NCI-H1417 (cell line): ENCODE measurements at regions not wholly inside any gene's neighbourhood (a gene's known extent, or its start where the extent isn't known, plus 50 kb on each side); places are given as distances from the start of the nearest gene placed in this dataset.

ENCODE experiments used
- DNase-seq, 3 experiments: peaks; one replicate each; lab custom pipeline; 2025; lab: John Stamatoyannopoulos, UW

DNA sequence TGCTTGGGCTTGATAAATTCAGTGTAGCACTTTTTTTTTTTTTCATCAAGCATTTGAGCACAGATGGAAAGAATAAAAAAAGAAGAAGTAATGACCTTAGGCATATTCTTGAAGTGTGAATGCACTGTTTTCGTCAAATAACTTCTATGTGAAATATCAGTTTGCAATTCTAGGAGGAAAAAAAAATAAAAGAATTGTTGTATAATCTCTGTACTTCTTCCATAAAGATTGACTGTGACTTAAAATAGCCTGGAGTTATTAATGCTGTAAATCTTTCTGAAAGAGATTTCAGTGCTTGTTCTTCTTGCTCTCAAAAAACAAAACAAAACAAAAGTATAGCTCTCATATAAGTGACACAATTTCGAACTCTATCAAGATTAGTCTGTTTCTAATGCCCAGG lies 536.9 kb upstream of the ZNF608 start:
- no peak for DNase-seq

- DNase-seq: peak in 1 of 3 experiments; percentile 22
Measured at GRCh38 chr5:125286271-125286670, 539.8 kb upstream of the ZNF608 start.

DNA sequence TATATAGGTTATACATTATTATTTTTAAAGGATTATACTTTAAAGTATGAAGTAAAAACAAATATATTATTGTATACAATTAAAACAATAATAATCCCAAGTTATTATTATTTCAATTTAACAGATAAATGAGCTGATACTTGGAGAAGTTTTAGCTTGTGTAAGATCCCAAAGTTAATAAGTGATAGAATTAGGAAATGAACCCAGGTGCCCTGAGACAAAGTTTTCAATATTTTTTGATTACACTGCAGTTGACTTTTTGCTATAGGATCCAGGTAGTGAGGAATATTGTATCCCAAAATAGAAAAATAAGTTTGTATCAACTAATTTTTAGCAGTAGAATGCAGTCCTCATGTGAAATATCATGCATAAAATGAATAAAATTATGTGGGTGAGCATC lies 543.2 kb upstream of the ZNF608 start:
- DNase-seq: no peak

GRCh38 chr5:125290935-125291334 lies 544.5 kb upstream of the ZNF608 start:
- DNase-seq: no peak

DNA sequence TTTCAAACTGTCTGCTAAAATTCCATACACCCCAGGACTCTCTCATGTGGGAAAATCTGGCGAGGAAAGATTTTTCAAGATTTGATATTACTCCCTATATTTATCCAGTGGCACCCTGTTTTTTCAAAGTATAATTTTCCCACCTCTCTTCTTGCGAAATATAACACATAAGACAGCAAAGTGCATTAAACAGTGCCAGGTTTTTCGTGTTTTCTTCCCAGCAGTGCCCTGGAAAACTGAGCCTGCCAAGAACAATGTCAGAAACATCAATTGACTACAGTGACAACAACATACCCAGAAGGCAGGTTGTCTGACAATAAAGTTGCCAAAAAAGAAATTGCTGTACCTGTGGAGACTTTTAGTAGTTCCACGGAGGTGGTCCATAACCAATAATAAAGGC lies 545.0 kb upstream of the ZNF608 start:
- no peak for DNase-seq

DNA sequence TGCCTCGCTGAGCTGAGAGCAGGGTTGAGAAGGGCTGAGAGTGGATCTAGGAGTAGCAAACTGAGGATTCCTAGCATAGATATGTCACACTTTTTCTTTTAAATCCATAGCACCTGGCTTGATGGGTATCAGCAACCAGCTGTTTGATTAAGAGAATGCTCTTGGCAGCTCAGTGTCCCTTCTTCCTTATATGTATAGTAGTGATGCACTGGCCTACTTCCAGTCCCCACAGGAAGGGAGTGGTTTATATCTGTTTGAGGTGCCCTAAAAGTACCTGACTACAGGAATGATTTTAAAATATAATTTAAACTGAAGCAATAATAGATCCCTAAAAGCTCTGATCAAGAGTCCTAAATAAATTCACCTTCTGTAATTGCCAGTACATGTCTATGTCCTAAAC lies 546.8 kb upstream of the ZNF608 start:
- DNase-seq: no peak

GRCh38 chr5:125293726-125294125 lies 547.3 kb upstream of the ZNF608 start:
- no peak for DNase-seq

GRCh38 chr5:125294844-125295243 lies 548.4 kb upstream of the ZNF608 start:
- DNase-seq: no peak

- no peak for DNase-seq
Measured at GRCh38 chr5:125295405-125295872, 549.0 kb upstream of the ZNF608 start.

DNA sequence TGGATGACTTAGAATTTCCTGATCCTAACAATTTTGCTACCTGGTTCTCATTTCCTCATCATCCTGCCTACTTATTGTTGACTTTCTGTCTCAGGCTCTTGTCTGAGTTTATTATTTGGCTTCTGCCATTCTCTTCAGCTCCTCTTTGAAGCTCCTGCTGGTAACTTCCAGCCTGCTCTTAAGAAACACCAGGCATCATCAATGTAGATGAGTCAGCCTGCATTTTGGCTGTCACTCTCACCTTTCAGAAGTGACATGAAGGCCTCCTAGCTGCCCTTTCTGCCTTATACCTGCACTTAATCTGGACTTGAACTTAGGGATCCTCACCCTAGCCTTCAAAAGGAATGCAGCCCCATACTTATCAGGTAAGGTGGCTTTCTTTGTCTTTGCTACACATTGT lies 551.8 kb upstream of the ZNF608 start:
- DNase-seq: peak in 1 of 3 experiments; percentile 1

- DNase-seq: peak in 1 of 3 experiments; percentile 10
Measured at GRCh38 chr5:125298746-125299379, 552.4 kb upstream of the ZNF608 start.

DNA sequence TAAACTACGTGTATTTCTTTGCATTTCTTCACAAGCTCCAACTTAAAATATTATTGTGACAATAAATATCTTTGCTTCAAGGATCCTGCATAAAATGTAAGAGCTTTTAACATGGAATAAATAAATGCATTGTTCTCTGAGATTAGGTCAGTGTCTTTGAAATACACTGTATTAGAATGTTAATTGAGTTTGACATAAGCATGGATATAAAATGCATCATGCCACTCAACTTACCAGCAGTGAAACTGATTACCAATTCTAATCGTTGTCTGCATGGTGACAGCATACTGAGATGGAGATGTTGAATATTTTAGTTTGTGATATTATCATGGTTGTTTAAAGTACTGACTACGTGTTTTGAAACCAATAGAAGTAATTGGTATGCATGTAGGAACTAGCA lies 555.3 kb upstream of the ZNF608 start:
- DNase-seq: no peak

GRCh38 chr5:125302577-125302976 lies 556.1 kb upstream of the ZNF608 start:
- DNase-seq: no peak

DNA sequence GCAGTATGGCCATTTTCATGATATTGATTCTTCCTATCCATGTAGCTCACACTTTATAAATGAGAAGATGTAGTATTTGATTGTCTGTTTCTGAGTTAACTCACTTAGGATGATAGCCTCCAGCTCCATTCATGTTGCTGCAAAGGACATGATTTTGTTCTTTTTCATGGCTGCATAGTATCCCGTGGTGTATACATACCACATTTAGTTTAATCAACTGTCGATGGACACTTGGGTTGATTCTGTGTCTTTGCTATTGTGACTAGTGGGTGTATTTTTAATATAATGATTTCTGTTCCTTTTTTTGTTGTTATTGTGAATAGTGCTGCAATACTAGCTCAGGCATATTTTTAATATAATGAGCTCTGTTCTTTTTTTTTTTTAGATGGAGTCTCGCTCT lies 560.3 kb upstream of the ZNF608 start:
- no peak for DNase-seq

DNA sequence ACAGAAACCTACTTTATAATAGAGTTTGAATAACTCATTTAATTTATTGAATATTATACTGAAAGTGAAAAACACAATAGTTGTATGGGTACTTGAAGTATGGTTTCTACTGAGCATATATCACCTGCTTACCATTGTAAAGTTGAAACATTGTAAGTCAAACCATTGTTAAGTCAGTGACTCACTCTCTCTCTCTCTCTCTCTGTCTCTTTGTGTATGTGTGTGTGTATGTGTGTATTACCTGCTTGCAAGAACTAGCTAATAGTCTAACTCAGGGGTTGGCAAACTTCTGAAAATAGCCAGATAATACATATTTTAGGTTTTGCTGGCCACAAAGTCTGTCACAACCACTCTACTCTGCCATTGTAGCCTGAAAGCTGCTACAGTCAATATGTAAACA lies 564.3 kb upstream of the ZNF608 start:
- DNase-seq: no peak

DNA sequence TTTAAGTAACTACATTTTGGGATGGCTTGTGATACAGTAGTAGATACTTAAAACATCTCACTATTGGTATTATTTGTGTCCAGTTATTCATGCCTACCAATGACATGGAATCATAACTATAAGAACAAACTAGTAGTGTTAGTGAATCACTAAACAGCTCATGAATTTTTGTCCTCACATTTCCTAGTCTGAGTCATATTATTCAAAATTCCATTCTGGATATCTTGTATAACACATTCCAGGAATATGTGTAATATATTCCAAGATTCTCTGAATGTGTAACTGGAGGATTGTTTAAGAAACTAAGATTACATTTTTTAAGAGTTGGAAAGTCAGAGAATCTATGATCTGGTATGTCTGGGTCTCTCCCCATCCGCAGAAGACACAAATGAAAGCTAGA lies 565.3 kb upstream of the ZNF608 start:
- DNase-seq: no peak

GRCh38 chr5:125313555-125313954 lies 567.1 kb upstream of the ZNF608 start:
- DNase-seq: no peak

GRCh38 chr5:125315306-125315705 lies 568.9 kb upstream of the ZNF608 start:
- DNase-seq: no peak

DNA sequence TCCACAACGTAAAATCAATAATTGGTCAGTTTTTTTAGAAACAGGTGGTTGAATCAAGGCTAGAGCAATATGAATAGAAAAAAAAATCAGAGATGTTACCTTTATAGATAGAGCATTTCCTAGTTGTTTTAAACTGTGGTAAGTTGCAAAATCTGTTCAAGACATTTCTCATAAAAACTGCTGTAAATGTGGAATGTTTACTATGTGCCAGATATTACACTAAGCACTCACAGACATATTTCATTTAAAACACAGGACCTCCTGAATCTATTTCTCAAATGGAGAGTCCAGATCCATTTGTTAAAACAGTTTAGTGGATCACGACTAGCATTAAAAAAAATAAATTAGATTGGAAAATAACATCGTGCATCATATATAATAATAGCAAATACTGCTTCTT lies 570.0 kb upstream of the ZNF608 start:
- DNase-seq: no peak

DNA sequence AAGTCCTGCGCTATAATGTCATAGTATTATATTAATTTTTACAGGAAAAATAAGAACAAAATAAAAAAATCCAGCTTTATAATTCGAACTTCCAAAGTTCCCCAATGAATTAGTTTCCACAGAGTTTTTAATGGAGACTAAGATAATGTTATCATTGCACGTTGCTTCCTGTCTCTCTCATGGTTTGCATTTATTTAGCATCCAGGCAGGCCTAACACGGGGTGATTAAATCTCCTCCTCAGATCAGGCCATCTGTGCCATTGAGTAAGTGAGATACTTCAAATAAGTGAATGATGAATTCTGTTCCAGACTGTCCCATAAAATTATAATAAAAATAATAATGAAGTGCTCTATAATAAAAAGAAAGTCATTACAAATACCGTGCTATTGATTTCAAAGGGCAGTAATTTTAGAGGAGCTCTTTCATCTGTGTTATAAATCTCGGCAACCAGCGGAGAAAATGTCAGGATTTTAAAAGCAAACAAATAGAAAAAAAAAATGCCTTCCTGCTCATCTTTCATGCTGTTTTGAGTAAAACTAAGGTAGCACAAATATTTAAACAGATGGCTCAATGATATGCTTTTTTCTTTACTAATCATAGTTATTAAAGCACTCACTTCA lies 570.6 kb upstream of the ZNF608 start:
- DNase-seq: peak; percentile 33 to 99 (median 74)

DNA sequence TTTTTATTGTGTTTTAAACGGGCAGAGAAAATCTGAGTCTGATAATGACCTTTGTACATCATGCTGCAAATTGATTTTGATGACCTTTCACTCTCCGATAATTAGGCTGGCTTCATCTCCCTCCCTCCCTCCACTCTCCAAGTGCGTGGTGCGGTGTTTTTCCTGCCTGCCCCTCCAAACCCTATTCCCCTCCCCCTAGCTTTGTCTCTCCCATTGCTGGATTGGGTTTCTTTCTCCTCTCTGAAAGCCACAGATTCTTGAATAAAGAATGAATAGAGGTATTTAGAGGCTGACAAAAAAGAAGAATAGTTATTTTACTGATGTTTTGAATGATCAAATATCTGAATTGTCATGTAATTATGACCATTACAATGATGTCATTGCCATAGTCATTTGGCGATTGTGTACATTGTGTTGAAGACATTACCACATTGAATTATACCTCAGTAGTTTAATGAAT lies 571.1 kb upstream of the ZNF608 start:
- peak; percentile 11 to 99 (median 77) for DNase-seq

DNA sequence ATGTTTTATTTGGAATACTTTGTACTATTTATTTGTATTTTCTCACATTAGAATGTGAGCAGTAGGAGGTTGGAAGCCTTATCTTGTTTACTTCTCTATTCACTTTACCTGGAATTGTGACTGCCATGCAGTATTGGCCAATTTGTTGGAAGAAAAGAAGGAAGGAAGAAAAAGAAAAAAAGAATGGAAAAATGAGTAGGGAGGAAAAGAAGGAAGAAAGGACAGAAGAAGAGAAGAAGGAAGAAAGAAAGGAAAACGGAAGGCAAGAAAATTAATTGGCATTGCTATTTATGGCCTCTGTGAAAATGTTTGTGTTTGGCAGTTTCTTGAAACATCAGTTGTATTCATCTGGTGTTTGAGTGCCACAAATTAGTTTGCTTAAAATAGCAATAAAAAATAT lies 575.2 kb upstream of the ZNF608 start:
- DNase-seq: no peak

DNA sequence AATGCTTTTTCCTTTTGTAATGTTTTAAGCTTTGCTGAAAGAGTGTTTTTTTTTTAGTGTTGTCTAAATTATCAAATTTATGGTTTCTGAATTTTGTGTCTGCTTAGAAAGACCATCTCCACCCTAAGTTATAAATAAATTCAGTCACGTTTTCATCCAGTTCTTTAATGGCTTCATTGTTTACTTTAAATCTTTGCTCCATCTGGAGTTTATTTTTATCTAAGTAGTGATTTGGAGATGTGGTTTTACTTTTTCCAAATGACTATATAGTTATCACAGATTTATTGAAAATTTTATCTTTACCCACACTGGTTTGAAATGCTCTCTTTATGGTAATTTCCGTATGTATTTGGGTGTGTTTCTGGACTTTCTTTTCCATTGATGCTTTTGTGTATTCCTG lies 577.2 kb upstream of the ZNF608 start:
- DNase-seq: peak in 1 of 3 experiments; percentile 11
